GM19240 (cell line): ENCODE measurements at regions not wholly inside any gene's neighbourhood (a gene's known extent, or its start where the extent isn't known, plus 50 kb on each side); places are given as distances from the start of the nearest gene placed in this dataset.
A peak's percentile ranks its signal among the peaks of the same experiment; 100 is the strongest.

ENCODE experiments used
- DNase-seq: peaks from one replicate; pipeline ENCODE4 v3.0.0; 2011; ENCODE audit warnings: low spot score; ENCODE audit not compliant: insufficient read length

DNA sequence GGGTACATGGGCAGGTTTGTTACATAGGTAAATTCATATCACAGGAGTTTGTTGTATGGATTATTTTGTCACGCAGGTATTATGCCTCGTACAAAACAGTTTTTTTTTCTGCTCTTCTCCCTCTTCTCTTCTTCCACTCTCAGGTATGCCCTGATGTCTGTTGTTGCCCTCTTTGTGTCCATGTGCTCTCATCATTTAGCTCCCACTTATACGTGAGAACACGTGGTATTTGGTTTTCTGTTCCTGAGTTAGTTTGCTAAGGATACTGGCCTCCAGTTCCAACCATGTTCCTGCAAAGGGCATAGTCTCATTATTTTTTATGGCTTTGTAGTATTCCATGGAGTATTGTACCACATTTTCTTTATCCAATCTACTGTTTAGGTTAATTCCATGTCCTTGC is 65.7 kb downstream of the UNC5CL start:
- DNase-seq: no peak

- no peak for DNase-seq
Observed at GRCh38 chr6:40972814-40973213, 66.2 kb downstream of the UNC5CL start.

DNA sequence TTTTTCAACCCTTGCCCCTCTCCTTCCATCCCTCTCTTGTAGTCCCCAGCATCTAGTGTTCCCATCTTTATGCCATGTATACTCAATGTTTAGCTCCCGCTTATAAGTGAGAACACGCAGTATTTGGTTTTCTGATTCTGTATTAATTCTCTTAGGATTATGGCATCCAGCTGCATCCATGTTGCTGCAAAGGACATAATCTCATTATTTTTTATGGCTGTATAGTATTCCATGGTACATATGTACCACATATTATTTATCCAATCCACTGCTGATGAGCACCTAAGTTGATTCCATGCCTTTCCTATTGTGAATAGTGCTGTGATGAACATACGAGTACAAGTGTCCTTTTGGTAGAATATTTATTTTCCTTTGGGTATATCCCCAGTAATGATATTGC is 66.8 kb downstream of the UNC5CL start:
- DNase-seq: no peak

- DNase-seq: no peak
Observed at GRCh38 chr6:40968620-40969164, 70.3 kb downstream of the UNC5CL start.

DNA sequence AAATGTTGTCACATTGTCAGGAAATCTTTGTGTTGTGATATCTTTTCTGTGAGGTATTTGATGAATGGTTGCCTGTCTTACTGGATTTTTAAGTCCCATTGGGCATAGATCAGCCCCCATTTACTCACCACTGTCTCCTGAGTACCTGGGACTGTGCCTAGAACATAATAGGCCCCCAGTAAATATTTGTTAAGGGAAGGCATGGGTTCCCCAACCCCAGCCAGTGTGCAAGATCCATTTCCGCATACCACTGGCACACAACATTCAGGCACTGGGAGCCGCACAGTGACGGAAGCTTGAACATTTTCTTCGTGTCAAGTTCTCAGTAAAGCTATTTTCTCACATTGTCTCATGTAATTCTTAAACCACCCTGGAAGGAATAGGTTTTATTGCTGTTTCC is 72.2 kb downstream of the UNC5CL start:
- DNase-seq: no peak

- DNase-seq: no peak
Observed at GRCh38 chr6:40965046-40965445, 74.0 kb downstream of the UNC5CL start.

GRCh38 chr6:40963019-40963418 is 76.0 kb downstream of the UNC5CL start:
- DNase-seq: no peak

DNA sequence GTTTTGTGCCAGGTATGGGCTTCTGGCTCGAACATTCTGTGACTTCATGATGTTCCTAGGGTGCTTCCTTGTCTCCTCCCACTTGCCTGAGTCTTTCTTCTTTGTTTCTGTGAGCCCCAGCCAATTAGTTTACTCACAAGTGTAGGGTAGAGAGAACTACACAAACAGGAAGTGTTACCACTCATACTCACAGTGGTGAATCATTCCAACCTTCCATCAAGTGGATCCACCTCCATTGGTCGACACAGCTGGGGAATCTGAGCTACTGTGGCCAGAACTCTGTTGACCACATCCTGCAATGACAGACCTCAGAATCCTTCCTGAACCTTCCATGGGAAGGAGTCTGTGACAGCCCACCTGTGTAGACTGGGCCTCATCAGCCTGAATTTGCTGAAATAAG is 76.8 kb downstream of the UNC5CL start:
- peak; percentile 29 for DNase-seq

DNA sequence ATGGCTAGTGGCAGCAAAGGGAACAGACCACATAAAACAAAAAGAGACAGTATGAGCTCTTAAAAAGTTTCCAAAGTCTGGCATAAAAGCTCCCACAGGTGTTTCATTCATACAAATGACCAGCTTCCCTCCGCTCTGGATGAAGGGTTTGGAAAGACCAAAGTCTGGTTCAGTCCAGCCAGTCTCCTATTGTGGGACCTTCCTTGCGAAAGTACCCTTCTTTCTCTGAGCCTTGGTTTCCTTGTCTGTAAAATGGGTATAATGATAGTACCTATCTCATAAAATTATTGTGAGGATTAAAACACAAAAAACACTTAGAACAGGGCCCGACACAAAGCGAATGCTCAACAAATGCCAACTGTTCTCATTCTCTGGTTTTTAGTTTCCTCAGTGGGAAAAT is 77.2 kb downstream of the UNC5CL start:
- DNase-seq: no peak

DNA sequence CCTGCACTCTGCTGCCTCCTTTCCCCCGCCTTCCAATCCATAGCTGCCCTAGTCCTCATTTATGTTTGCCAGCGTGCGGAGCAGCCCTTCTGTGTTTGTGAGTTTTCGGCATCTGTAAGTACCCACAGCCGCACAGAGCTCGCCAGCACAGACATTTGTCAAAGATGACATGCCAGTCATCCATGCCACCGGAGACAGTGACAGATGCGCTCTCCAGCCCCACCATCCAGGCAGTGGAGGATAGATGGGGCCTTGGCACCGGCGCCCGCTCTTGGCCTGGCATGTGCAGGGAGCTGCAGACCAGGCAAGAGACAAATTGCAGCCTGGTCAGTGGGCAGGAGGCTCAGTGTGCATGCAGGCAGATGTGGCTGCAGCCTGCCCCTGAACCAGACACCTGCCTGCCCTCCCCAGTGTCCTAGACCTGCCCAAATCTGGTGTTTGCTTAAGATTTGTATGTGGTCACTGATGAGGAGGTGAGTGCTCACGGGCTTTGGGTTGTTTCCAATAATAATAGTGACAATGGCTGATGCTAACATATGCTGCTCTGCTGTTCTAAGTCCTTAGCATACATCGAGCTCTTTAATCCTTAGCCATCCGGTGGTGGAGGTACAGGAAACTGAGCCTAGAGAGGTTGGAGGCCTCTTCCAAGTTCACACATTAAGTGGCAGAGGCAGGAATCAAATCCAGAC is 78.1 kb downstream of the UNC5CL start:
- DNase-seq: no peak

DNA sequence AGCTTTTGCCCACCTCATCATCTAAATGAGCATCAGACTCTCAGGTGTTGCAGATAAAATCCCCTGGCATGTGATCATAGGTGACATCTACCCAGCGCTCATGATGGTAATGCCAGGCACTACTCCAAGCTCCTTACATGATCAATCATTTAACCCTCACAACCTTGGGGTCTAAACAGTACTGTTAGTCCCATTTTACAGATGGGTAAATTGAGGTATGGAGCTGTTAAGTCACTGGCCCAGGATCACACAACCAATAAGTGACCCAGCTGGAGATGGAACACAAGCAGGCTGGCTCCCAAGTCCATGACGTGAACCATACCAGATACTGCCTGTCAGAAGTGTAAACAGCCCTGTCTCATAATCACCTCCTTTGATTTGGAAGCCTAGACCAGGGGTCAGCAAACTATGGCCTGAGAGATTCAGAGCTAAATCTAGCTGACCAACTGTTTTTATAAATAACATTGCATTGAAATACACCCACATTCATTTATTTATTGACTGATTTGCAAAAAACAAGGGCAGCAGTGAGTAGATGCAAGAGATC is 79.2 kb downstream of the UNC5CL start:
- DNase-seq: no peak

DNA sequence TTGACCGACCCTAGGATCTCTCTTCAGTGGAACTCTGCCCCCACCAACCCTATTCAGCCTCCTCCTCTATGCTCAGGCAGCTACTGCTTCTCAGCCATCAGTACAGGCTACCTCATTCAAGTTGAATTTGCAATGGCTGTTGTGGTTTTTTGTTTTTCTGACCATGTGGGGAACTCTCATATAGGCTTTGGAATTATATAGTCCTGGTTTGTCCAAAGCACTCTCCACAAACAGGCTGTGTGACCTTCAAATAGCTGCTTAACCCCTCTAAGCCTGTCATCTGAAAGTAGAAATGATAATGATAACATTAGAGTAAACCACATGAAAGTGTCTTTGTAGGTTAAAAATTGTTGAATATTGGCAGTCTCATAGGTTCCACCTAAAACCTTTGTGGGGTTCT is 80.3 kb downstream of the UNC5CL start:
- DNase-seq: no peak

- DNase-seq: no peak
Observed at GRCh38 chr6:40957616-40958492, 81.2 kb downstream of the UNC5CL start.

- no peak for DNase-seq
Observed at GRCh38 chr6:40956936-40957335, 82.1 kb downstream of the UNC5CL start.

- DNase-seq: no peak
Observed at GRCh38 chr6:40955178-40955545, 83.9 kb downstream of the UNC5CL start.

DNA sequence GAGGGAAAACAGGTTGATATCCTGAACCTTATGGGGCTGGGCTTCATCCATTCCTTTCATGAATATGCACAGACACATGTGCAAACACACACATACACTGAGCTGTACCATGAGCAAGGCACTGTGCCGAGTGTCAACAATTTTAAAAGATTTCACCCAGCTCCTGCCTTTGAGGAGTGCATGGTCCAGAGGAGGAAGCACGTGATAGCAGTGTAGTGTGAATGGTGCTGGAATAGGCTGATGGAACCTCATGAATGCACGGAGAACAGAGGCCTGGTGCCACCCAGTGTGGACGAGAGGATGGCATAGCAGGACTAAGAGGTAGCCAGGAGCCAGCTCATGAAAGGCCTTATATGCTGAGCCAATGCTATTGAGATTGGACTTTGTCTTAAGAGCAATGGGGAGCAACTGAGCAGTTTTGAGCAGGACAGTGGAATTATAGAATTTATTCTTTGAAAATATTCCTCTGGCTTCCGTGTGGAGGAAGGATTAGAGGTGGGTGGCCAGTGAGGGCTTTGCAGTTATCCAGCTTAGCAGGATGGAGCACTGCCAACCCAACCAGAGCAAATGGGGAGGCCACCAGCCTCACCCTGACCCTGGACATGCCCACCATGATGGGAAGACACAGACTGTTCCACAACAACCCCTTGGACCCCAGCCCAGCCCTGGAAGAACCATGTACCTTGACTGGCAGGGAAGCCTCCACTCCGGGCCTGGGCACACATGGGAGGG is 84.4 kb downstream of the UNC5CL start:
- no peak for DNase-seq

- no peak for DNase-seq
Observed at GRCh38 chr6:40953486-40953885, 85.5 kb downstream of the UNC5CL start.

DNA sequence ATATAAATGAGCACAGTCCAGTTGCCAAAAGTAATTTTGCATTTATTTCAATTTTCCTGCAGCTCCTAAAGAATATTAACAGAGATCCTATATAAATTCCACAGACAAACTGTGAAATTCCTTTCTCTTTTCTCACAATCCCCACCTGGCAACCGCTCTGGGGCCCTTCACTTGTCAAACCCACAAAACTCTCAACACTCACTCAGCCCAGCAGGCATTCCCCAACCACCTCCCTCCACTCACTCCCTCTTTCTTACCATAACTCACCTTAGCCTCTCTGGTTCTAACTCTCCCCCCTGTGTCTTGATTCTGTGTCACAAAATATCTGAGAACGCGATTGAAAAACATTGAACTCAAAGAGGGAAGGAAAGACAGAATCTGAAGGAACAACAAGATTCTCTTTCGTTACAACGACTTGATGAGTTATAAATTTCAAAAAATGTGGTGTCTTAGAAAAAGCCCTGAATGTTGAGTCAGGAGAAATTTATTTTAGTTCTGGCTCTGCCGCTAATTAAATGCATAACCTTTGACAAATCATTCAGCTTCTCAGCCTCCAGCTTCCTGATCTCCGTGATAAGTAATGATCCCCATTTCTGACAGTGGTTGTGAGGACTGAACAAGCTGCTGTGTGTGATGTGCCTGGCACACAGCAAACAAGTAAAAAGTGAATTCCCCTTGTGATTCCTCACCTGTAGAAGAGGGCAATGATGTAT is 87.9 kb downstream of the UNC5CL start:
- DNase-seq: no peak

DNA sequence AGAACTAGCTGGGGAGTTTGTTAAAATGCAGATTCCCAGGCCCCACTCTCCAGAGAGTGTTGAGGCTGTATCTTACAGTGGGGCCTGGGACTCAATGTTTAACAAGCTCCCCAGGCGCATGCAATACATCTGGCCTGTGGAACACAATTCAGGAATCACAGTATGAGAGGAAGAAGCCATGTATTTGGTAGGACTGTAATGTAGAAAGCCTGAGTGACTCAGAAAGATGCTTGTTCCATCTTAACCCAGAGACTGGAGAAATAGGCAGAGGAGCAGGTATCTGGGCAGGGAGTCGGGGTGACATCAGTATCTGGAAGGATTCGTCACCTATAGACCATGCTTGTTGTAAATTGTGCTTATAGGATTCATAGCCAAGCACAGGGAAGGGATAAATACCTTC is 90.5 kb downstream of the UNC5CL start:
- no peak for DNase-seq

GRCh38 chr6:40947876-40948526 is 91.0 kb downstream of the UNC5CL start:
- no peak for DNase-seq
